HEK293 (cell line): ENCODE measurements at regions not wholly inside any gene's neighbourhood (a gene's known extent, or its start where the extent isn't known, plus 50 kb on each side); places are given as distances from the start of the nearest gene placed in this dataset.

Source experiments
- CTCF ChIA-PET: fragments of 350-600 bp; formaldehyde crosslinking; extraction: SDS; loops from one replicate; lab custom pipeline; 2021; ENCODE audit warnings: antibody characterized with exemption; lab: Yijun Ruan, JAX
- POLR2A ChIA-PET: fragments of 300-600 bp; formaldehyde crosslinking; extraction: SDS; loops from one replicate; lab custom pipeline; 2020; ENCODE audit warnings: antibody characterized with exemption, inconsistent platforms; lab: Yijun Ruan, JAX
- H3K27ac ChIP-seq: fragments of 200-500 bp; sonication (Bioruptor generic); 2 replicates; pipeline ENCODE4 v1.5.1; 2014; ENCODE audit warnings: low read depth, low read length, control low read depth, inconsistent platforms; ENCODE audit errors: extremely low read depth
- H3K36me3 ChIP-seq, 2 experiments: fragments of 200-500 bp in 1 of 2; sonication (Bioruptor generic) in 1 of 2; 1 replicate in 1 of 2; 2 replicates in 1 of 2; pipeline ENCODE4 v1.5.1; 2014 to 2017; ENCODE audit warnings: inconsistent platforms in 2 of 2, low read length in 2 of 2; ENCODE audit not compliant: control insufficient read depth in 2 of 2, insufficient read depth in 1 of 2
- H3K4me1 ChIP-seq: fragments of 200-500 bp; sonication (Bioruptor generic); 2 replicates; pipeline ENCODE4 v1.5.1; 2014; ENCODE audit warnings: mild to moderate bottlenecking, low read length, inconsistent platforms; ENCODE audit not compliant: control insufficient read depth, insufficient read depth
- H3K4me3 ChIP-seq: 2 replicates; pipeline ENCODE4 v1.5.1; 2011; ENCODE audit warnings: low read depth, mild to moderate bottlenecking, control low read depth, low read length, moderate library complexity
- H3K9me3 ChIP-seq: fragments of 200-500 bp; sonication (Bioruptor generic); 2 replicates; pipeline ENCODE4 v1.5.1; 2014; ENCODE audit warnings: low read depth, low read length, inconsistent platforms; ENCODE audit not compliant: control insufficient read depth, insufficient read depth
- BCL11A ChIP-seq: fragments of 450-650 bp; formaldehyde crosslinking; IDR thresholded peaks from 2 replicates; pipeline ENCODE4 v1.5.1; 2016; ENCODE audit warnings: low read depth, missing biosample characterization, missing genetic modification characterization
- GFI1B ChIP-seq: fragments of 450-650 bp; formaldehyde crosslinking; IDR thresholded peaks from 2 replicates; pipeline ENCODE4 v1.5.1; 2016; ENCODE audit warnings: missing biosample characterization, missing genetic modification characterization
- IKZF3 ChIP-seq: fragments of 450-650 bp; IDR thresholded peaks from 2 replicates; pipeline ENCODE4 v1.5.0; 2018; ENCODE audit warnings: missing biosample characterization, mild to moderate bottlenecking, missing genetic modification characterization, moderate library complexity
- KLF16 ChIP-seq: fragments of 450-650 bp; formaldehyde crosslinking; IDR thresholded peaks from 2 replicates; pipeline ENCODE4 v1.5.1; 2017; ENCODE audit warnings: missing biosample characterization, missing genetic modification characterization
- KLF9 ChIP-seq: fragments of 450-650 bp; formaldehyde crosslinking; IDR thresholded peaks from 2 replicates; pipeline ENCODE4 v1.5.1; 2016; ENCODE audit warnings: missing biosample characterization, missing genetic modification characterization, low read depth
- OSR2 ChIP-seq: fragments of 450-650 bp; formaldehyde crosslinking; IDR thresholded peaks from 2 replicates; pipeline ENCODE4 v1.5.1; 2016; ENCODE audit warnings: missing biosample characterization, missing genetic modification characterization
- PRDM4 ChIP-seq: fragments of 450-650 bp; formaldehyde crosslinking; IDR thresholded peaks from 2 replicates; pipeline ENCODE4 v1.5.1; 2017; ENCODE audit warnings: missing biosample characterization, missing genetic modification characterization
- SP7 ChIP-seq: fragments of 450-650 bp; formaldehyde crosslinking; IDR thresholded peaks from 2 replicates; pipeline ENCODE4 v1.5.1; 2016; ENCODE audit warnings: missing biosample characterization, missing genetic modification characterization
- YY1 ChIP-seq: fragments of 450-650 bp; formaldehyde crosslinking; IDR thresholded peaks from 2 replicates; pipeline ENCODE4 v1.5.1; 2018; ENCODE audit warnings: missing biosample characterization, missing genetic modification characterization
- ZBTB1 ChIP-seq: fragments of 450-650 bp; formaldehyde crosslinking; IDR thresholded peaks from 2 replicates; pipeline ENCODE4 v1.5.1; 2016; ENCODE audit warnings: missing biosample characterization, missing genetic modification characterization
- ZNF121 ChIP-seq: fragments of 450-650 bp; formaldehyde crosslinking; IDR thresholded peaks from 2 replicates; pipeline ENCODE4 v1.5.1; 2016; ENCODE audit warnings: missing biosample characterization, missing genetic modification characterization
- ZNF18 ChIP-seq: fragments of 450-650 bp; formaldehyde crosslinking; IDR thresholded peaks from 2 replicates; pipeline ENCODE4 v1.5.1; 2016; ENCODE audit warnings: missing biosample characterization, missing genetic modification characterization
- ZNF292 ChIP-seq: fragments of 450-650 bp; formaldehyde crosslinking; IDR thresholded peaks from 2 replicates; pipeline ENCODE4 v1.5.1; 2016; ENCODE audit warnings: low read depth, missing biosample characterization, missing genetic modification characterization, borderline replicate concordance
- ZNF324 ChIP-seq: fragments of 450-650 bp; formaldehyde crosslinking; IDR thresholded peaks from 2 replicates; pipeline ENCODE4 v1.5.1; 2016; ENCODE audit warnings: missing biosample characterization, missing genetic modification characterization
- ZNF335 ChIP-seq: fragments of 450-650 bp; formaldehyde crosslinking; conservative IDR thresholded peaks from 2 replicates; pipeline ENCODE4 v1.5.1; 2016; ENCODE audit warnings: missing biosample characterization, missing genetic modification characterization
- ZNF350 ChIP-seq: fragments of 450-650 bp; formaldehyde crosslinking; IDR thresholded peaks from 2 replicates; pipeline ENCODE4 v1.5.0; 2017; ENCODE audit warnings: missing biosample characterization, mild to moderate bottlenecking, missing genetic modification characterization
- ZNF362 ChIP-seq: fragments of 450-650 bp; formaldehyde crosslinking; IDR thresholded peaks from 2 replicates; pipeline ENCODE4 v1.5.1; 2016; ENCODE audit warnings: missing biosample characterization, missing genetic modification characterization
- ZNF37A ChIP-seq: fragments of 450-650 bp; IDR thresholded peaks from 2 replicates; pipeline ENCODE4 v1.5.1; 2018; ENCODE audit warnings: missing biosample characterization, missing genetic modification characterization
- ZNF391 ChIP-seq: fragments of 450-650 bp; formaldehyde crosslinking; IDR thresholded peaks from 2 replicates; pipeline ENCODE4 v1.5.1; 2016; ENCODE audit warnings: low read depth, missing biosample characterization, missing genetic modification characterization, borderline replicate concordance
- ZNF426 ChIP-seq: fragments of 450-650 bp; formaldehyde crosslinking; IDR thresholded peaks from 2 replicates; pipeline ENCODE4 v1.5.1; 2017; ENCODE audit warnings: missing biosample characterization, missing genetic modification characterization, mild to moderate bottlenecking, inconsistent platforms, moderate library complexity
- ZNF530 ChIP-seq: fragments of 450-650 bp; formaldehyde crosslinking; IDR thresholded peaks from 2 replicates; pipeline ENCODE4 v1.5.1; 2016; ENCODE audit warnings: low read depth, missing biosample characterization, missing genetic modification characterization
- ZNF621 ChIP-seq: fragments of 450-650 bp; formaldehyde crosslinking; IDR thresholded peaks from 2 replicates; pipeline ENCODE4 v1.5.1; 2017; ENCODE audit warnings: missing biosample characterization, missing genetic modification characterization
- ZNF624 ChIP-seq: fragments of 450-650 bp; formaldehyde crosslinking; IDR thresholded peaks from 2 replicates; pipeline ENCODE4 v1.5.1; 2017; ENCODE audit warnings: missing biosample characterization, missing genetic modification characterization
- ZNF701 ChIP-seq: fragments of 450-650 bp; formaldehyde crosslinking; IDR thresholded peaks from 2 replicates; pipeline ENCODE4 v1.5.1; 2016; ENCODE audit warnings: missing biosample characterization, missing genetic modification characterization
- ZSCAN16 ChIP-seq: fragments of 450-650 bp; formaldehyde crosslinking; IDR thresholded peaks from 2 replicates; pipeline ENCODE4 v1.5.1; 2016; ENCODE audit warnings: missing biosample characterization, missing genetic modification characterization
- ZSCAN23 ChIP-seq: fragments of 450-650 bp; formaldehyde crosslinking; IDR thresholded peaks from 2 replicates; pipeline ENCODE4 v1.5.1; 2016; ENCODE audit warnings: missing biosample characterization, missing genetic modification characterization

GRCh38 chr11:38672445-38672844, 2074.4 kb upstream of the RAG2 start:
- TF ChIP-seq ZNF391 (tag by site-specific recombination) (no peak), ZNF350 (no peak), ZNF530 (no peak), ZNF426 (no peak), KLF9 (tag by site-specific recombination) (no peak), ZNF701 (no peak), ZSCAN23 (tag by site-specific recombination) (no peak), ZNF18 (tag by site-specific recombination) (no peak)
- Histone ChIP-seq H3K4me3 (no peak overlapping the region), H3K27ac (no peak overlapping the region), H3K4me1 (no peaks in the 10 kb centered on the region), H3K9me3 (no peaks in the 10 kb centered on the region), H3K36me3 (no peaks in the 10 kb centered on the region)
- POLR2A ChIA-PET, result no interaction called here
- CTCF ChIA-PET, result interaction anchor here (0.7 kb wide), 1 partner anchor 11 kb away, joined by 3 read pairs; no protein-coding TSS in a partner anchor

- CTCF ChIA-PET, result no interaction called here
- Histone ChIP-seq H3K4me1 (no peaks in the 10 kb centered on the region), H3K9me3 (no peaks in the 10 kb centered on the region), H3K27ac (no peak overlapping the region), H3K4me3 (no peak overlapping the region), H3K36me3 (no peaks in the 10 kb centered on the region)
- TF ChIP-seq ZNF121 (tag by site-specific recombination) (no peak), ZNF37A (tag by site-specific recombination) (no peak), PRDM4 (tag by site-specific recombination) (no peak), ZNF324 (tag by site-specific recombination) (no peak), ZBTB1 (tag by site-specific recombination) (no peak), ZNF292 (tag by site-specific recombination) (no peak), GFI1B (tag by site-specific recombination) (no peak), OSR2 (tag by site-specific recombination) (no peak), ZSCAN23 (tag by site-specific recombination) (no peak), ZNF335 (tag by site-specific recombination) (no peak), YY1 (tag by site-specific recombination) (no peak), KLF16 (tag by site-specific recombination) (no peak)
- POLR2A ChIA-PET, result no interaction called here
Observed at GRCh38 chr11:38667359-38667758, 2069.3 kb upstream of the RAG2 start.

GRCh38 chr11:38648604-38649003, 2050.6 kb upstream of the RAG2 start:
- POLR2A ChIA-PET, result no interaction called here
- no peaks in the 10 kb centered on the region for H3K36me3 ChIP-seq
- no peak overlapping the region for H3K27ac ChIP-seq
- no peak for TF ChIP-seq YY1 (tag by site-specific recombination)
- no peak for TF ChIP-seq ZSCAN16
- TF ChIP-seq BCL11A, result no peak
- no peak for TF ChIP-seq ZNF362 (tag by site-specific recombination)
- TF ChIP-seq ZSCAN23 (tag by site-specific recombination), result no peak
- no peak for TF ChIP-seq ZNF621
- TF ChIP-seq ZNF37A (tag by site-specific recombination), result no peak
- no peak for TF ChIP-seq ZNF624 (tag by site-specific recombination)
- no peak for TF ChIP-seq SP7 (tag by site-specific recombination)
- TF ChIP-seq IKZF3 (tag by site-specific recombination), result no peak
- TF ChIP-seq, all 188 proteins: peak for 0
- CTCF ChIA-PET, result no interaction called here
- H3K4me3 ChIP-seq, result no peak overlapping the region
- H3K4me1 ChIP-seq, result no peaks in the 10 kb centered on the region
- H3K9me3 ChIP-seq, result no peaks in the 10 kb centered on the region
